ENCODE measurements at regions not wholly inside any gene's neighbourhood (a gene's known extent, or its start where the extent isn't known, plus 50 kb on each side); places are given as distances from the start of the nearest gene placed in this dataset.

DNA sequence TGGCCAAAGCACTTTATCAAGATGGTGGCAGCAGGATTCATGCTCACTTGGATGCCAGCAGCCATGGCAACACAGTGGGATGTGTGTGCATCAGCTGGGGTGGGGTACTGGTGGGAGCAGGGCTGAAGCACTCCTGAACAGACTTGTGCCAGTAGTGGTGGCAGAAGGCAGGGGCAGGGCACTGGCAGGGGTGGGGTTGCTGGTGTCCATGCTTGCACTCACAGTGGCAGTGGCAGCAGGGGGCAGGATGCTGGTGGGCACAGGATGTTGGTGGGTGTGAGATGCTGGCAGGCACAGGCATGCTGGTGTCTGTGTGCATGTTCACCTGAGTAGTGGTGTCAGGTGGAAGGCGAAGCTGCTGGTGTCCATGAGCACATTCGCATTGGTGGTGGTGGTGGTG, 161.0 kb upstream of the PMFBP1 start:
- peaks cover 8% of the 10 kb centered on the region for H3K9me3 ChIP-seq
- DNase-seq: no peak
- H3K36me3 ChIP-seq (ENCODE audit: insufficient read depth in 1 of 2, low read depth in 1 of 2): no peaks in the 10 kb centered on the region
- no peak overlapping the region for H3K27ac ChIP-seq
- TF ChIP-seq, protein P1, sequence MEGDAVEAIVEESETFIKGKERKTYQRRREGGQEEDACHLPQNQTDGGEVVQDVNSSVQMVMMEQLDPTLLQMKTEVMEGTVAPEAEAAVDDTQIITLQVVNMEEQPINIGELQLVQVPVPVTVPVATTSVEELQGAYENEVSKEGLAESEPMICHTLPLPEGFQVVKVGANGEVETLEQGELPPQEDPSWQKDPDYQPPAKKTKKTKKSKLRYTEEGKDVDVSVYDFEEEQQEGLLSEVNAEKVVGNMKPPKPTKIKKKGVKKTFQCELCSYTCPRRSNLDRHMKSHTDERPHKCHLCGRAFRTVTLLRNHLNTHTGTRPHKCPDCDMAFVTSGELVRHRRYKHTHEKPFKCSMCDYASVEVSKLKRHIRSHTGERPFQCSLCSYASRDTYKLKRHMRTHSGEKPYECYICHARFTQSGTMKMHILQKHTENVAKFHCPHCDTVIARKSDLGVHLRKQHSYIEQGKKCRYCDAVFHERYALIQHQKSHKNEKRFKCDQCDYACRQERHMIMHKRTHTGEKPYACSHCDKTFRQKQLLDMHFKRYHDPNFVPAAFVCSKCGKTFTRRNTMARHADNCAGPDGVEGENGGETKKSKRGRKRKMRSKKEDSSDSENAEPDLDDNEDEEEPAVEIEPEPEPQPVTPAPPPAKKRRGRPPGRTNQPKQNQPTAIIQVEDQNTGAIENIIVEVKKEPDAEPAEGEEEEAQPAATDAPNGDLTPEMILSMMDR (IDR thresholded peaks at IDR 0.05): no peak
- H3K27me3 ChIP-seq (ENCODE audit: insufficient read depth in 3 of 3, low read length in 2 of 3): no peaks in the 10 kb centered on the region
- ATAC-seq: no peak
- no peak overlapping the region for H3K4me3 ChIP-seq
- 66 to 96% (median 94%) methylated on average over 2 of the region's 2 CpGs for WGBS, 3 donors
- H3K4me1 ChIP-seq: no peaks in the 10 kb centered on the region
- intact Hi-C loops (cut with DNase I): no loop called here

DNA sequence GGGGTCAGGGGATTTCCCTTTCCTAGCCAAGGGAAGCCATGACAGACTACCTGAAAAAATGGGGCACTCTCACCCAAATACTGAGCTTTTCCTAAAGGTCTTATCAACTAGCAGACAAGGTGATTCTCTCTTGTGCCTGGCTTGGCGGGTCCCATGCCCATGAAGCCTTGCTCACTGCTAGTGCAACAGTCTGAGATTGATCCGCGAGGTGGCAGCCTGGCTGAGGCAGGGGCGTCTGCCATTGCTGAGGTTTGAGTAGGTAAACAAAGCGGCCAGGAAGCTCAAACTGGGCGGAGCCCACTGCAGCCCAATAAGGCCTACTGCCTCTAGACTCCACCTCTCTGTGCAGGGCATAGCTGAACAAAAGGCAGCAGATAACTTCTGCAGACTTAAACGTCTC, 152.6 kb upstream of the PMFBP1 start:
- H3K36me3 ChIP-seq (ENCODE audit: insufficient read depth in 1 of 2, low read depth in 1 of 2): no peaks in the 10 kb centered on the region
- H3K4me1 ChIP-seq: no peaks in the 10 kb centered on the region
- peaks cover 4% of the 10 kb centered on the region for H3K9me3 ChIP-seq
- DNase-seq: no peak
- no peak overlapping the region for H3K4me3 ChIP-seq
- no peak overlapping the region for H3K27ac ChIP-seq
- H3K27me3 ChIP-seq (ENCODE audit: insufficient read depth in 3 of 3, low read length in 2 of 3): no peaks in the 10 kb centered on the region
- TF ChIP-seq, protein P1 (IDR thresholded peaks at IDR 0.05): no peak
- WGBS, 3 donors: 87 to 93% (median 92%) methylated on average over 7 of the region's 7 CpGs
- intact Hi-C loops (cut with DNase I): no loop called here
- no peak for ATAC-seq

DNA sequence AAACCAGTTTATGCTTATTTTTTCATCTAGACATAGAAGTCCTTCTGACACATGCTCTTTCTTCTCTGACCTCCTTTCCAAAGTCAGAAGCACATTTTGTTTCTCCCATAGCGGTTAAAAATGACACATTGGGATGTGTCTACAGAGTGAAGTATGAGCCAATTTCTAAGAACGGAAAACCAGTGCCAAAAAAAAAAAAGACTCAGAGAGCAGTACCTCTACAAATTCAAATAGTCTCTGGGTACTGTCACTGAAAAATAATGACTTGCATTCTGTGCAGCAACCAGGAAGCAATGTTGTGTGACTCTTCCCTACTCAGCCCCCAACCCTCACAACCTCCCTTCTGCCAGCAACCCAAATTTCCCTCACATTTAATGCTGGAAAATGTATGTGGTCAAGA, 145.5 kb upstream of the PMFBP1 start:
- ATAC-seq (no peak), DNase-seq (no peak)
- intact Hi-C loops (cut with DNase I): no loop called here
- Histone ChIP-seq H3K27ac (no peak overlapping the region), H3K4me1 (no peaks in the 10 kb centered on the region), H3K27me3 (ENCODE audit: insufficient read depth in 3 of 3, low read length in 2 of 3) (no peaks in the 10 kb centered on the region), H3K36me3 (ENCODE audit: insufficient read depth in 1 of 2, low read depth in 1 of 2) (no peaks in the 10 kb centered on the region), H3K4me3 (no peak overlapping the region), H3K9me3 (no peaks in the 10 kb centered on the region)
- WGBS, 3 donors: 28 to 41% (median 32%) methylated on average over 2 of the region's 2 CpGs
- TF ChIP-seq, protein P1 (IDR thresholded peaks at IDR 0.05): no peak

DNA sequence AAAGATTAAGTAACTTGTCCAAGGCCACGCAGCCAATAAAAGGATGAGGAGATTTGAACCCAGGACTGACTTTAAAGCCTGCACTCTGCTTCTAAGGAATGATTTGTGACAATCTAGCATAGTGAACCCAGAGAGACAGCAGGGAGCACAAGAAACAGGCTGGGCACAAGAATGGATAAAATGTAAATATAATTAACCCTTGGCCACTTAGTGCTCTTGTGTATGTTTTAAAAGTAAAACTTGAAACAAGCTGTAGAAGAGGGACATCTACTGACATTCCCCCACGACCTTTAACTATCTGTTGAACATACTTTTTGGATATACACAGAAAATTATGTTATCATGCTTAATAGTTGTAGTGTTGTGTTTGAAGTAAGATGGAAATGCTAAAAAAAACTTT, 141.9 kb upstream of the PMFBP1 start:
- no peaks in the 10 kb centered on the region for H3K36me3 ChIP-seq (ENCODE audit: insufficient read depth in 1 of 2, low read depth in 1 of 2)
- no peaks in the 10 kb centered on the region for H3K9me3 ChIP-seq
- intact Hi-C loops (cut with DNase I): no loop called here
- H3K4me1 ChIP-seq: no peaks in the 10 kb centered on the region
- ATAC-seq (no peak), DNase-seq (no peak)
- TF ChIP-seq, protein P1 (IDR thresholded peaks at IDR 0.05): no peak
- WGBS, 3 donors: 68 to 83% (median 76%) methylated on average over 2 of the region's 2 CpGs
- H3K27ac ChIP-seq: no peak overlapping the region
- no peaks in the 10 kb centered on the region for H3K27me3 ChIP-seq (ENCODE audit: insufficient read depth in 3 of 3, low read length in 2 of 3)
- H3K4me3 ChIP-seq: no peak overlapping the region

DNA sequence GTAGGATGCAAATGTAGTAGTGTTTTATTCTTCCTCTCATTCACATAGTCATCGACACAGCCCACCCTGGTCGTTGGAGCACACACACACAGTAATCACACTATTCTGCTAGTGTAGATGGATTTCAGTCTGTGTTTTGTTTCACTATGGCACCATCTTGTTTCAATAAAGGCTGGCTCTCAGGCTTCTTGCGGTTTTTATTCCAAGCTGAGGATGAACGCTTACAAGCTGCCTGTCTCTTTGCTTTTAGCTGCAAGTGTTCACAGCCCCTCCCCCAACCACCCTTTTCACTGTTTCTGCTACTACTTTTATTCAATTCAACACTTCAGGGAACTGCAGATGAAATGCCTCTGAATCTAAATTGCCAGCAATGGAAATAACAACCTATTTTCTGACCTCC, 140.9 kb upstream of the PMFBP1 start:
- intact Hi-C loops (cut with DNase I): no loop called here
- 63 to 73% (median 67%) methylated on average over 4 of the region's 4 CpGs for WGBS, 3 donors

More for the DNA sequence above, 140.9 kb upstream of the PMFBP1 start:
- Histone ChIP-seq H3K27ac (no peak overlapping the region), H3K9me3 (peaks cover 7% of the 10 kb centered on the region), H3K4me3 (no peak overlapping the region), H3K36me3 (ENCODE audit: insufficient read depth in 1 of 2, low read depth in 1 of 2) (no peaks in the 10 kb centered on the region), H3K4me1 (no peaks in the 10 kb centered on the region), H3K27me3 (ENCODE audit: insufficient read depth in 3 of 3, low read length in 2 of 3) (no peaks in the 10 kb centered on the region)
- TF ChIP-seq, protein P1 (IDR thresholded peaks at IDR 0.05): no peak
- no peak for DNase-seq
- no peak for ATAC-seq
